OCI-LY3 (cell line): ENCODE measurements at regions not wholly inside any gene's neighbourhood (a gene's known extent, or its start where the extent isn't known, plus 50 kb on each side); places are given as distances from the start of the nearest gene placed in this dataset.

Source experiments
- CTCF ChIP-seq: fragments of 200-600, 300-600 bp; sonication (generic); IDR thresholded peaks from 2 replicates; pipeline ENCODE4 v1.5.1; 2014; ENCODE audit warnings: antibody characterized with exemption, low read length, low read depth
- EZH2phosphoT487 ChIP-seq: fragments of 200-600 bp; shearing (Covaris generic); IDR thresholded peaks from 2 replicates; pipeline ENCODE4 v1.6.1; 2018; ENCODE audit warnings: antibody characterized with exemption, mixed run types, low read depth

- TF ChIP-seq CTCF, result no peak
- TF ChIP-seq EZH2phosphoT487, result no peak
Measured at GRCh38 chr14:83085136-83085535, 1551.5 kb upstream of the SEL1L start.
